ENCODE measurements at regions not wholly inside any gene's neighbourhood (a gene's known extent, or its start where the extent isn't known, plus 50 kb on each side); places are given as distances from the start of the nearest gene placed in this dataset.

GRCh38 chr11:119897046-119897440 is 168.0 kb upstream of the NECTIN1 start:
- TF ChIP-seq CTCF (IDR thresholded peaks at IDR 0.05; ENCODE audit: insufficient read depth, low read depth, low read length): no peak
- DNase-seq (ENCODE audit: low read depth): no peak
- H3K4me3 ChIP-seq (ENCODE audit: low read depth, low read length): no peak overlapping the region

GRCh38 chr11:119896387-119897045 is 167.5 kb upstream of the NECTIN1 start:
- TF ChIP-seq CTCF (IDR thresholded peaks at IDR 0.05; ENCODE audit: insufficient read depth, low read depth, low read length): no peak
- DNase-seq (ENCODE audit: low read depth): no peak

GRCh38 chr11:119895981-119896380 is 167.0 kb upstream of the NECTIN1 start:
- DNase-seq (ENCODE audit: low read depth): no peak
- TF ChIP-seq CTCF (IDR thresholded peaks at IDR 0.05; ENCODE audit: insufficient read depth, low read depth, low read length): no peak
- no peak overlapping the region for H3K4me3 ChIP-seq (ENCODE audit: low read depth, low read length)

More at GRCh38 chr11:119896387-119897045, 167.5 kb upstream of the NECTIN1 start:
- H3K4me3 ChIP-seq (ENCODE audit: low read depth, low read length): no peak overlapping the region

- no peak for DNase-seq (ENCODE audit: low read depth)
- no peak overlapping the region for H3K4me3 ChIP-seq (ENCODE audit: low read depth, low read length)
- no peak for TF ChIP-seq CTCF (IDR thresholded peaks at IDR 0.05; ENCODE audit: insufficient read depth, low read depth, low read length)
Measured at GRCh38 chr11:119894916-119895315, 165.9 kb upstream of the NECTIN1 start.

- DNase-seq (ENCODE audit: low read depth): no peak
- H3K4me3 ChIP-seq (ENCODE audit: low read depth, low read length): no peak overlapping the region
- no peak for TF ChIP-seq CTCF (IDR thresholded peaks at IDR 0.05; ENCODE audit: insufficient read depth, low read depth, low read length)
Measured at GRCh38 chr11:119892311-119892808, 163.4 kb upstream of the NECTIN1 start.

- DNase-seq (ENCODE audit: low read depth): no peak
- no peak overlapping the region for H3K4me3 ChIP-seq (ENCODE audit: low read depth, low read length)
- TF ChIP-seq CTCF (IDR thresholded peaks at IDR 0.05; ENCODE audit: insufficient read depth, low read depth, low read length): no peak
Measured at GRCh38 chr11:119891055-119891768, 162.2 kb upstream of the NECTIN1 start.
